ENCODE measurements at regions not wholly inside any gene's neighbourhood (a gene's known extent, or its start where the extent isn't known, plus 50 kb on each side); places are given as distances from the start of the nearest gene placed in this dataset.

DNA sequence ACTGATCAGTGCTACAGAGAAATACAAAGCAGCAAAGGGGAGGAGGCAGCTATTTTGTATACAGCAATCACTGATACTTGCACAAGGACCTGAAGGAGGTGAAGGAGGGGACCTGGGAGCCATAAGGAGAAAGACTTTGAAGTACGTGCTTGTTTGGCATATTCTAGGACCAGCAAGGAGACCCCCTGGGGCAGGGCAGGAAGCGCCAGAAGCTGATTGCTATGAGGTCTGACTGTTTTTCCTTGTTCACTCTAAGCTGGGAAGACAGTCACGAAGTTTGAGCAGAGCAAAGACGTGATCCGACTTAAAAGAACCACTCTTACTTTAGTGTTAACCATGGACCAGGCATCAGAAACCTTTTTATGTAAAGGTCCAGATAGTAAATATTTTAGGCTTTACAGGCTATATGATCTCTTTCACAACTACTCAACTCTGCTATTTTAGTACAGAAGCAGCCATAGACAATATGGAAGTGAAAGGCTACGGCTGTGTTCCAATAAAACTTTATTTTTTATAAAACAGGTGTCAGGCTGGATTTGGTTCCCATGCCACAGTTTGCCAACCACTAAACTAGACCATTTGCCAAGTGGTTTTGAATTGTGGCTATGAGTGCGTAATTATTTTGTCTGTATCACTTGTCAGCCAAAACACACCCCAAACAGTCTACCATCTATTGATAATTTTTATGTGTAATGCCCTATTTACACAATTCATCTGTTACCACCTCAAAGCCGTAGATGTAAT, 217.9 kb downstream of the PRL start:
- no peaks in the 10 kb centered on the region for H3K27me3 ChIP-seq (ENCODE audit: insufficient read depth, poor library complexity, severe bottlenecking)
- TF ChIP-seq, protein P1, sequence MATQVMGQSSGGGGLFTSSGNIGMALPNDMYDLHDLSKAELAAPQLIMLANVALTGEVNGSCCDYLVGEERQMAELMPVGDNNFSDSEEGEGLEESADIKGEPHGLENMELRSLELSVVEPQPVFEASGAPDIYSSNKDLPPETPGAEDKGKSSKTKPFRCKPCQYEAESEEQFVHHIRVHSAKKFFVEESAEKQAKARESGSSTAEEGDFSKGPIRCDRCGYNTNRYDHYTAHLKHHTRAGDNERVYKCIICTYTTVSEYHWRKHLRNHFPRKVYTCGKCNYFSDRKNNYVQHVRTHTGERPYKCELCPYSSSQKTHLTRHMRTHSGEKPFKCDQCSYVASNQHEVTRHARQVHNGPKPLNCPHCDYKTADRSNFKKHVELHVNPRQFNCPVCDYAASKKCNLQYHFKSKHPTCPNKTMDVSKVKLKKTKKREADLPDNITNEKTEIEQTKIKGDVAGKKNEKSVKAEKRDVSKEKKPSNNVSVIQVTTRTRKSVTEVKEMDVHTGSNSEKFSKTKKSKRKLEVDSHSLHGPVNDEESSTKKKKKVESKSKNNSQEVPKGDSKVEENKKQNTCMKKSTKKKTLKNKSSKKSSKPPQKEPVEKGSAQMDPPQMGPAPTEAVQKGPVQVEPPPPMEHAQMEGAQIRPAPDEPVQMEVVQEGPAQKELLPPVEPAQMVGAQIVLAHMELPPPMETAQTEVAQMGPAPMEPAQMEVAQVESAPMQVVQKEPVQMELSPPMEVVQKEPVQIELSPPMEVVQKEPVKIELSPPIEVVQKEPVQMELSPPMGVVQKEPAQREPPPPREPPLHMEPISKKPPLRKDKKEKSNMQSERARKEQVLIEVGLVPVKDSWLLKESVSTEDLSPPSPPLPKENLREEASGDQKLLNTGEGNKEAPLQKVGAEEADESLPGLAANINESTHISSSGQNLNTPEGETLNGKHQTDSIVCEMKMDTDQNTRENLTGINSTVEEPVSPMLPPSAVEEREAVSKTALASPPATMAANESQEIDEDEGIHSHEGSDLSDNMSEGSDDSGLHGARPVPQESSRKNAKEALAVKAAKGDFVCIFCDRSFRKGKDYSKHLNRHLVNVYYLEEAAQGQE (IDR thresholded peaks at IDR 0.05; ENCODE audit: insufficient replicate concordance, low read depth) = no peak
- TF ChIP-seq SPI1 (IDR thresholded peaks at IDR 0.05; ENCODE audit: borderline replicate concordance, low read depth) (no peak), GABPA (IDR thresholded peaks at IDR 0.05; ENCODE audit: low read depth) (no peak), POLR2AphosphoS5 (IDR thresholded peaks at IDR 0.05; ENCODE audit: low read depth) (no peak)
- TF ChIP-seq, protein P2, sequence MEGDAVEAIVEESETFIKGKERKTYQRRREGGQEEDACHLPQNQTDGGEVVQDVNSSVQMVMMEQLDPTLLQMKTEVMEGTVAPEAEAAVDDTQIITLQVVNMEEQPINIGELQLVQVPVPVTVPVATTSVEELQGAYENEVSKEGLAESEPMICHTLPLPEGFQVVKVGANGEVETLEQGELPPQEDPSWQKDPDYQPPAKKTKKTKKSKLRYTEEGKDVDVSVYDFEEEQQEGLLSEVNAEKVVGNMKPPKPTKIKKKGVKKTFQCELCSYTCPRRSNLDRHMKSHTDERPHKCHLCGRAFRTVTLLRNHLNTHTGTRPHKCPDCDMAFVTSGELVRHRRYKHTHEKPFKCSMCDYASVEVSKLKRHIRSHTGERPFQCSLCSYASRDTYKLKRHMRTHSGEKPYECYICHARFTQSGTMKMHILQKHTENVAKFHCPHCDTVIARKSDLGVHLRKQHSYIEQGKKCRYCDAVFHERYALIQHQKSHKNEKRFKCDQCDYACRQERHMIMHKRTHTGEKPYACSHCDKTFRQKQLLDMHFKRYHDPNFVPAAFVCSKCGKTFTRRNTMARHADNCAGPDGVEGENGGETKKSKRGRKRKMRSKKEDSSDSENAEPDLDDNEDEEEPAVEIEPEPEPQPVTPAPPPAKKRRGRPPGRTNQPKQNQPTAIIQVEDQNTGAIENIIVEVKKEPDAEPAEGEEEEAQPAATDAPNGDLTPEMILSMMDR (IDR thresholded peaks at IDR 0.05; ENCODE audit: insufficient read depth, low read length) = no peak
- no peak overlapping the region for H3K4me3 ChIP-seq (replicated peaks; ENCODE audit: insufficient read depth, low read length)
- H3K27ac ChIP-seq (replicated peaks) = no peak overlapping the region
- no peak for DNase-seq (ENCODE audit: low read depth in 1 of 2, low spot score in 1 of 2)

DNA sequence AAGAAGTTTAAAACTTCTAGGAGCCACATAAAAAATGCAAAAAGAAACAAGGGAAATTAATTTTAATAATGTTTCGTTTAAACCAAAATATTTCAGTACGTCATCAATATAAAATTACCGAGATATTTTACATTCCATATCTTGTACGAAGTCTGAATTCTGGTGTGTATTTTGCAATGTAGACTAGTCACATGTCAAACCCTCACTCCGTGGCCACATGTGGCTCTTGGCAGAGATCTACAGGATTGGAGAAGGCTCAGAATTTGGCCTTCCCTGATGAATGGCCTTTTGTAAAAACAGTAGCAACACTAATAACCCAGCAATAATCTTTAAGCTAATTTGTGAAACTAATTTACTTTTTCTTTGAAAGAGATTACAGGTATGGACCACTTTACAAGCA, 217.1 kb downstream of the PRL start:
- H3K27ac ChIP-seq (replicated peaks) = no peak overlapping the region
- H3K27me3 ChIP-seq (ENCODE audit: insufficient read depth, poor library complexity, severe bottlenecking) = no peaks in the 10 kb centered on the region
- TF ChIP-seq SPI1 (IDR thresholded peaks at IDR 0.05; ENCODE audit: borderline replicate concordance, low read depth) (no peak), GABPA (IDR thresholded peaks at IDR 0.05; ENCODE audit: low read depth) (no peak)
- TF ChIP-seq, protein P2 (IDR thresholded peaks at IDR 0.05; ENCODE audit: insufficient read depth, low read length) = no peak
- no peak overlapping the region for H3K4me3 ChIP-seq (replicated peaks; ENCODE audit: insufficient read depth, low read length)
- no peak for DNase-seq (ENCODE audit: low read depth in 1 of 2, low spot score in 1 of 2)

DNA sequence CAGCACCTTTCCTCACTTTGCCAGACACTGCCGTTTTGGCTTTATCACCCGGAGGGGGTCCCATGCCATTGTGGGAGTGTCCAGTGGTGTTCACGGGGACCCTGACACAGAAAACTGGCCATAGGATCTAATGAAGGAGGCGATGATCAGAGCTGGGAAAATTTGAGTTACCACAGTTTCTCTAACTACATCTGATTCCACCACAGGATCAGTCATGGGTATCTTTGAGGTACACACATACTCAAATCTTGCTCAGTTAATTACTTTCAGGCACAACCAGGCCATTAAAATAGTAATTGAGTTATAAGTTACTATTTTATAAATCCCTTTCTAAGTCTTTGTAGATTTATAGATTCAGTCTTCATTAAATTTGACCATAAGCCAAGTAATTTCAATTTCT, 215.1 kb downstream of the PRL start:
- no peak overlapping the region for H3K27ac ChIP-seq (replicated peaks)
- no peaks in the 10 kb centered on the region for H3K27me3 ChIP-seq (ENCODE audit: insufficient read depth, poor library complexity, severe bottlenecking)
- no peak for TF ChIP-seq GABPA (IDR thresholded peaks at IDR 0.05; ENCODE audit: low read depth)
- TF ChIP-seq, protein P2 (IDR thresholded peaks at IDR 0.05; ENCODE audit: insufficient read depth, low read length) = no peak
- no peak for TF ChIP-seq POLR2AphosphoS5 (IDR thresholded peaks at IDR 0.05; ENCODE audit: low read depth)
- TF ChIP-seq, protein P1 (IDR thresholded peaks at IDR 0.05; ENCODE audit: insufficient replicate concordance, low read depth) = no peak
- no peak for TF ChIP-seq SPI1 (IDR thresholded peaks at IDR 0.05; ENCODE audit: borderline replicate concordance, low read depth)
- no peak overlapping the region for H3K4me3 ChIP-seq (replicated peaks; ENCODE audit: insufficient read depth, low read length)
- no peak for DNase-seq (ENCODE audit: low read depth in 1 of 2, low spot score in 1 of 2)

DNA sequence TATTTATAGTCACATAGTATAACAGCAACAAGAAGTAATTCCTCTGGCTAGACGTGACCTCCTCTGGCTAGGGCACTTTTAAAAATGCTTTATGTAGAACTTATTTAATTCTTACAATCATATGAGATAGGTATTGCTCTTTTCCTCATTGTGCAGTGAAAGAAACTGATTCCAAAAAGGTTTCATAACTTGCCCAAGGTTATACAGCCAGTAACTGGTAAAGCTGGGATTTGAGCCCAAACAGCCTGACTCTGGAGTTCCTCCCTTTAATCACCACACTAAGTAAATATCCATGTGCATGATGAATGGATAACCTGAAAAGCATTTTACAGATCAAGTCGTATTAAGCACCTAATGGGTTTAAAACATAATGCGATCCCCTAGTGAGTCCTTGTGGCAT, 214.6 kb downstream of the PRL start:
- Histone ChIP-seq H3K4me3 (replicated peaks; ENCODE audit: insufficient read depth, low read length) (no peak overlapping the region), H3K27ac (replicated peaks) (no peak overlapping the region), H3K27me3 (ENCODE audit: insufficient read depth, poor library complexity, severe bottlenecking) (no peaks in the 10 kb centered on the region)
- no peak for DNase-seq (ENCODE audit: low read depth in 1 of 2, low spot score in 1 of 2)
- TF ChIP-seq GABPA (IDR thresholded peaks at IDR 0.05; ENCODE audit: low read depth) = no peak
- TF ChIP-seq, protein P1 (IDR thresholded peaks at IDR 0.05; ENCODE audit: insufficient replicate concordance, low read depth) = no peak
- TF ChIP-seq SPI1 (IDR thresholded peaks at IDR 0.05; ENCODE audit: borderline replicate concordance, low read depth) = no peak
- TF ChIP-seq, protein P2 (IDR thresholded peaks at IDR 0.05; ENCODE audit: insufficient read depth, low read length) = no peak
- TF ChIP-seq POLR2AphosphoS5 (IDR thresholded peaks at IDR 0.05; ENCODE audit: low read depth) = no peak
